ENCODE measurements at regions not wholly inside any gene's neighbourhood (a gene's known extent, or its start where the extent isn't known, plus 50 kb on each side); places are given as distances from the start of the nearest gene placed in this dataset.
A peak's percentile ranks its signal among the peaks of the same experiment; 100 is the strongest.
"Not testable (repeated sequence)": the region's sequence is repeated elsewhere in the genome, so short reads cannot be mapped to it uniquely, and the experiment has no call there.

GRCh38 chr10:2777666-2778355 lies 289.5 kb upstream of the PFKP start:
- DNase-seq = no peak
- no peak for ATAC-seq
- H3K4me1 ChIP-seq = no peaks in the 10 kb centered on the region
- no peak overlapping the region for H3K27ac ChIP-seq
- H3K36me3 ChIP-seq = no peaks in the 10 kb centered on the region
- no peak for TF ChIP-seq POLR2A (IDR thresholded peaks at IDR 0.05)
- TF ChIP-seq CTCF (IDR thresholded peaks at IDR 0.05) = no peak
- H3K27me3 ChIP-seq = peaks cover 0 to 10% (median 0%) of the 10 kb centered on the region in 9 donors
- 63 to 71% (median 68%) methylated on average over 5 of the region's 5 CpGs for WGBS, 4 donors
- intact Hi-C loops (cut with DNase I) = no loop called here
- H3K4me3 ChIP-seq = no peak overlapping the region
- H3K9me3 ChIP-seq = no peaks in the 10 kb centered on the region

GRCh38 chr10:2772816-2773631 lies 294.3 kb upstream of the PFKP start:
- WGBS, 4 donors = 80 to 88% (median 83%) methylated on average over 36 to 41 of the region's 41 CpGs
- ATAC-seq (no peak), DNase-seq (peak in 1 of 5 donors; percentile 57)
- TF ChIP-seq POLR2A (IDR thresholded peaks at IDR 0.05) = no peak
- no peak for TF ChIP-seq CTCF (IDR thresholded peaks at IDR 0.05)
- intact Hi-C loops (cut with DNase I) = no loop called here
- Histone ChIP-seq H3K9me3 (peaks cover 0 to 8% (median 0%) of the 10 kb centered on the region in 12 donors), H3K4me3 (no peak overlapping the region), H3K27ac (no peak overlapping the region), H3K36me3 (no peaks in the 10 kb centered on the region), H3K27me3 (peaks cover 0 to 16% (median 0%) of the 10 kb centered on the region in 9 donors), H3K4me1 (no peaks in the 10 kb centered on the region)

- ATAC-seq (no peak), DNase-seq (no peak)
- H3K4me3 ChIP-seq = no peak overlapping the region
- no peaks in the 10 kb centered on the region for H3K36me3 ChIP-seq
- TF ChIP-seq POLR2A (IDR thresholded peaks at IDR 0.05) = no peak
- no peak for TF ChIP-seq CTCF (IDR thresholded peaks at IDR 0.05)
- peaks cover 0 to 16% (median 0%) of the 10 kb centered on the region in 9 donors for H3K27me3 ChIP-seq
- 79 to 89% (median 84%) methylated on average over 4 to 5 of the region's 5 CpGs for WGBS, 4 donors
- peaks cover 0 to 8% (median 0%) of the 10 kb centered on the region in 12 donors for H3K9me3 ChIP-seq
- H3K4me1 ChIP-seq = no peaks in the 10 kb centered on the region
- intact Hi-C loops (cut with DNase I) = no loop called here
- no peak overlapping the region for H3K27ac ChIP-seq
These were observed 295.2 kb upstream of the PFKP start for GRCh38 chr10:2772135-2772534.

- intact Hi-C loops (cut with DNase I); H3K4me1 ChIP-seq; DNase-seq; ATAC-seq; H3K9me3 ChIP-seq; H3K27me3 ChIP-seq; H3K27ac ChIP-seq; H3K4me3 ChIP-seq; H3K36me3 ChIP-seq: not testable (repeated sequence)
- 68 to 84% (median 77%) methylated on average over 5 of the region's 5 CpGs for WGBS, 4 donors
These were observed 300.1 kb upstream of the PFKP start for GRCh38 chr10:2767293-2767692.
